Neuronal stem cell (in vitro differentiated cells): ENCODE measurements at regions not wholly inside any gene's neighbourhood (a gene's known extent, or its start where the extent isn't known, plus 50 kb on each side); places are given as distances from the start of the nearest gene placed in this dataset.

Source experiments
- DNase-seq: peaks from one replicate; pipeline ENCODE4 v3.0.0-alpha.2; 2013; ENCODE audit warnings: low spot score
- H2AFZ ChIP-seq: one replicate; pipeline ENCODE4 v1.6.1; 2013; ENCODE audit warnings: mild to moderate bottlenecking, low read length, inconsistent platforms
- H2AK5ac ChIP-seq: 2 replicates; pipeline ENCODE4 v1.6.1; 2013; ENCODE audit warnings: low read depth, mild to moderate bottlenecking, inconsistent platforms, low read length, moderate library complexity, mixed read lengths
- H2BK120ac ChIP-seq: 2 replicates; pipeline ENCODE4 v1.6.1; 2013; ENCODE audit warnings: low read depth, mild to moderate bottlenecking, inconsistent platforms, low read length, moderate library complexity, mixed read lengths
- H2BK12ac ChIP-seq: one replicate; pipeline ENCODE4 v1.6.1; 2013; ENCODE audit warnings: low read length, inconsistent platforms
- H2BK15ac ChIP-seq: 2 replicates; pipeline ENCODE4 v1.6.1; 2013; ENCODE audit warnings: mild to moderate bottlenecking, low read length, inconsistent platforms, mixed read lengths
- H2BK5ac ChIP-seq: one replicate; pipeline ENCODE4 v1.6.1; 2013; ENCODE audit warnings: inconsistent platforms, mild to moderate bottlenecking, low read length, moderate library complexity
- H3K14ac ChIP-seq: one replicate; pipeline ENCODE4 v1.6.1; 2013; ENCODE audit warnings: low read length, inconsistent platforms
- H3K18ac ChIP-seq: 2 replicates; pipeline ENCODE4 v1.6.1; 2013; ENCODE audit warnings: low read length, inconsistent platforms
- H3K23ac ChIP-seq: 2 replicates; pipeline ENCODE4 v1.6.1; 2013; ENCODE audit warnings: low read depth, mild to moderate bottlenecking, mixed read lengths, low read length, inconsistent platforms; ENCODE audit not compliant: poor library complexity
- H3K27ac ChIP-seq: replicated peaks from 3 replicates; pipeline ENCODE4 v1.5.1; 2013; ENCODE audit warnings: low read length, inconsistent platforms
- H3K27me3 ChIP-seq, 3 experiments: 2 replicates each; pipeline ENCODE4 v1.6.1; 2013; ENCODE audit warnings: low read length in 3 of 3, mild to moderate bottlenecking in 2 of 3, inconsistent platforms in 1 of 3, low read depth in 1 of 3, mixed read lengths in 1 of 3, moderate library complexity in 1 of 3; ENCODE audit not compliant: control insufficient read depth in 3 of 3, insufficient read depth in 3 of 3
- H3K36me3 ChIP-seq, 2 donors: replicated peaks in 1 of 2; 2 replicates each; pipeline ENCODE4 v1.6.1; 2013; ENCODE audit warnings: low read length in 2 of 2; ENCODE audit not compliant: control insufficient read depth in 2 of 2, insufficient read depth in 2 of 2
- H3K4ac ChIP-seq: 2 replicates; pipeline ENCODE4 v1.6.1; 2013; ENCODE audit warnings: inconsistent platforms, mild to moderate bottlenecking, low read length, moderate library complexity
- H3K4me1 ChIP-seq, 2 donors: 1 replicate in 1 of 2; 2 replicates in 1 of 2; pipeline ENCODE4 v1.6.1; 2013; ENCODE audit warnings: low read length in 2 of 2, low read depth in 1 of 2; ENCODE audit not compliant: control insufficient read depth in 2 of 2, insufficient read depth in 1 of 2
- H3K4me2 ChIP-seq: one replicate; pipeline ENCODE4 v1.6.1; 2013; ENCODE audit warnings: mild to moderate bottlenecking, low read length, inconsistent platforms; ENCODE audit not compliant: insufficient read depth, poor library complexity, severe bottlenecking
- H3K4me3 ChIP-seq, 2 donors: 2 replicates each; pipeline ENCODE4 v1.5.1; 2013; ENCODE audit warnings: low read length in 2 of 2, mild to moderate bottlenecking in 2 of 2, inconsistent platforms in 1 of 2, moderate library complexity in 1 of 2
- H3K79me1 ChIP-seq: one replicate; pipeline ENCODE4 v1.6.1; 2013; ENCODE audit warnings: low read depth, mild to moderate bottlenecking, inconsistent platforms, low read length, moderate library complexity
- H3K9ac ChIP-seq: one replicate; pipeline ENCODE4 v1.6.1; 2013; ENCODE audit warnings: mild to moderate bottlenecking, low read depth, low read length, inconsistent platforms; ENCODE audit not compliant: poor library complexity
- H3K9me3 ChIP-seq, 2 donors: replicated peaks in 1 of 2; 2 replicates each; pipeline versions ENCODE3 to v1.6.1; 2013; ENCODE audit warnings: low read length in 2 of 2, mild to moderate bottlenecking in 2 of 2, inconsistent platforms in 1 of 2, low read depth in 1 of 2, mixed read lengths in 1 of 2, moderate library complexity in 1 of 2; ENCODE audit not compliant: control insufficient read depth in 2 of 2, insufficient read depth in 1 of 2
- H4K8ac ChIP-seq: one replicate; pipeline ENCODE4 v1.6.1; 2013; ENCODE audit warnings: low read depth, mild to moderate bottlenecking, inconsistent platforms, low read length, moderate library complexity
- H4K91ac ChIP-seq: one replicate; pipeline ENCODE4 v1.6.1; 2013; ENCODE audit warnings: low read length, low read depth, mild to moderate bottlenecking, inconsistent platforms; ENCODE audit not compliant: poor library complexity
- WGBS, 2 donors: extraction: QIAGEN DNeasy Blood & Tissue Kit; methylation state at CpG; one replicate each; pipeline ENCODE4 v1.1.7; 2013; ENCODE audit warnings: missing lambda C conversion rate in 2 of 2, mixed read lengths in 1 of 2; ENCODE audit not compliant: insufficient read length in 2 of 2, insufficient replicate concordance in 1 of 2; ENCODE audit errors: extremely low coverage in 2 of 2; 5-methylcytosine and 5-hydroxymethylcytosine counted together

DNA sequence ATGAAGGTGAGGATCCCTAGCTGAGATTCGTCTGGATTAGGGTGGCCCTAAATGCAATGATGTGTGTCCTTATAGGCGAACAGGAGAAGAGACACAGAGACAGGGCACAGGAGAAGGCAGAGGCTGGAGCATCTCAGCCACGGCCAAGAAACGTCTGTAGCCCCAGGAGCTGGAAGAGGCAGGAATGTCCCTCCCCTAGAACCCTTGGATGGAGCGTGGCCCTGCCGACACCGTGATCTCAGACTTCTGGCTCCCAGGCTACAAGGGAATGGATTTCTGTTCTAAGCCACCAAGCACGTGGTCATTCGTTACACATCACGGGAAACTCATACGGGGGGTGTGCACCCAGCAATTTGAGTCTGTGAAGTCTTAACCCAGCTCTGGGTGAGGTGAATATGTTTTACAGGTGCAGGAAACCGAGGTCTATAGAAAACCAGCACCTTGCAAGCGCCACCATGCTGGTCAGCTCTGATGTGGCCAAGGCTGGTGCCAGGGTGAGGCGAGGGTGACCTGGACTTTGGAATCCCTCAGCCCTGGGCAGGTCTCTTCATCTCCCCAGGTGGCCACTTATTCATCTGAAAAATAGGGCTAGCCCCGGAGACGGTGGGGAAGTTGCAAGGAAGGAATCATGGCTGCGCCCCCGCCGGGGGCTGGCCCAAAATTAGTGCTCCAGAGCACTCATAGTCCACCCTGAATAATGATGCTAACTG is 89.5 kb upstream of the FGF3 start:
- Histone ChIP-seq H3K9ac (no peak overlapping the region), H3K4me3 (no peak overlapping the region), H2BK15ac (no peak overlapping the region), H2BK120ac (no peak overlapping the region), H2AFZ (no peak overlapping the region), H3K4me1 (no peaks in the 10 kb centered on the region), H3K23ac (no peak overlapping the region), H3K27me3 (peaks cover 0 to 3% (median 0%) of the 10 kb centered on the region in 3 experiments), H4K8ac (no peak overlapping the region), H3K79me1 (no peaks in the 10 kb centered on the region), H3K4ac (no peak overlapping the region), H4K91ac (no peak overlapping the region), H3K9me3 (no peaks in the 10 kb centered on the region), H2AK5ac (no peak overlapping the region), H2BK5ac (no peak overlapping the region), H3K14ac (no peak overlapping the region), H3K18ac (no peak overlapping the region), H3K27ac (no peak overlapping the region), H2BK12ac (no peak overlapping the region), H3K4me2 (no peak overlapping the region), H3K36me3 (no peaks in the 10 kb centered on the region)
- DNase-seq: no peak
- WGBS, 2 donors: no CpG with 5 or more reads among the region's 19 CpGs

DNA sequence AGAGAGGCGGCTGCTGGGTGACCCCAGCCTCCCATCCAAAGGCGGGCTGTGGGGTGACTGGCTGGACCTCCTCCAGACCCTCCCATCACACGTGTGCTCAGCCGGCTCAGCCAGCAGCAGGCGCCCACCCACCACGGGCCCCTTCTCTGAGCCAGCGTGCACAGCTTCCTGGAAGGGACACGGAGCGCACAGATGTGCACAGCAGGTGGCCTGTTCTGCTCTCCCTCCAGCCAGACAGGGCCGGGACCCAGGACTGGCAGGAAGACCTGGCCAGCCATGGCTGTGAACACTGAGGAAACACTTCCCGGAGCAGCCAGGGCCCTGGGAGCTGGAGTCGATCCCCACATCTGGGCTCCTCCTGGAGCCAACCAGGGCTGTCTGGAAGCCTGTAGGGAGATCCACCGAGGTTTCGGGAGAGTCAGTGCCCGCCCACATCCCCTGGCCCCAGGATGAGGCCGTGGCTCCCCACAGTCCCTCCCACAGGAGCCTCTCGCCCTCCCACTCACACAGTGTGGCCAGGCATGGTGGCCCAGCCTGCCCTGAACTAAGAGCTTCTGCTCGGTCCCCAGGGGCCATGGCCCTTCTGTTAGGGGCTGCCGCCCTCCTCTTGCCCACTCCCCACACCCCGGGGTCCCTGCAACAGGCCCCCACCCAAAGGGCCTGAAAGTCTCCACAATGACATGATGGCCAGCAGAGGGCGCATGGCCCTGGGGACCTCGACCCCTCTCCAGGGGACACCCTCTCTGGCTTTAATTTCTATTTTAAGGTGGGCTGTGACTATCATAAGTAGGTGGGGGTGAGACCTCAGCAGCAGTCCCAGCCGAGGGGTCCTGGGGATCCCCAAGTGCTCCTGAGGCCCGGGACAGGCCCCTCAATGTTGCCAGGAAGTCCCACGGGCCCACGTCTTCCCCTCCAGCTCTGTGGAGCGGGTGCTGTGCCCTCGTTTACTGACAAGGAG is 90.6 kb upstream of the FGF3 start:
- peak overlapping the region; percentile 60 for H2BK12ac ChIP-seq
- H3K4me2 ChIP-seq: no peak overlapping the region
- no CpG with 5 or more reads among the region's 28 CpGs for WGBS, 2 donors
- H2AFZ ChIP-seq: peak overlapping the region; percentile 22
- H4K91ac ChIP-seq: no peak overlapping the region
- no peaks in the 10 kb centered on the region for H3K79me1 ChIP-seq
- no peak overlapping the region for H4K8ac ChIP-seq
- peak overlapping the region; percentile 47 for H3K14ac ChIP-seq
- no peak overlapping the region for H3K9ac ChIP-seq
- no peak overlapping the region for H3K4ac ChIP-seq
- peak overlapping the region; percentile 32 for H2BK5ac ChIP-seq
- H3K27ac ChIP-seq: no peak overlapping the region
- H3K4me1 ChIP-seq: no peaks in the 10 kb centered on the region
- H3K27me3 ChIP-seq: peaks cover 0 to 3% (median 0%) of the 10 kb centered on the region in 3 experiments
- H2BK120ac ChIP-seq: no peak overlapping the region
- peak overlapping the region; percentile 82 for H3K23ac ChIP-seq
- H2BK15ac ChIP-seq: peak overlapping the region; percentile 49
- DNase-seq: no peak
- peak overlapping the region; percentile 90 for H3K18ac ChIP-seq
- peak overlapping the region; percentile 97 for H2AK5ac ChIP-seq
- H3K4me3 ChIP-seq: no peak overlapping the region
- no peaks in the 10 kb centered on the region for H3K9me3 ChIP-seq
- H3K36me3 ChIP-seq: no peaks in the 10 kb centered on the region

DNA sequence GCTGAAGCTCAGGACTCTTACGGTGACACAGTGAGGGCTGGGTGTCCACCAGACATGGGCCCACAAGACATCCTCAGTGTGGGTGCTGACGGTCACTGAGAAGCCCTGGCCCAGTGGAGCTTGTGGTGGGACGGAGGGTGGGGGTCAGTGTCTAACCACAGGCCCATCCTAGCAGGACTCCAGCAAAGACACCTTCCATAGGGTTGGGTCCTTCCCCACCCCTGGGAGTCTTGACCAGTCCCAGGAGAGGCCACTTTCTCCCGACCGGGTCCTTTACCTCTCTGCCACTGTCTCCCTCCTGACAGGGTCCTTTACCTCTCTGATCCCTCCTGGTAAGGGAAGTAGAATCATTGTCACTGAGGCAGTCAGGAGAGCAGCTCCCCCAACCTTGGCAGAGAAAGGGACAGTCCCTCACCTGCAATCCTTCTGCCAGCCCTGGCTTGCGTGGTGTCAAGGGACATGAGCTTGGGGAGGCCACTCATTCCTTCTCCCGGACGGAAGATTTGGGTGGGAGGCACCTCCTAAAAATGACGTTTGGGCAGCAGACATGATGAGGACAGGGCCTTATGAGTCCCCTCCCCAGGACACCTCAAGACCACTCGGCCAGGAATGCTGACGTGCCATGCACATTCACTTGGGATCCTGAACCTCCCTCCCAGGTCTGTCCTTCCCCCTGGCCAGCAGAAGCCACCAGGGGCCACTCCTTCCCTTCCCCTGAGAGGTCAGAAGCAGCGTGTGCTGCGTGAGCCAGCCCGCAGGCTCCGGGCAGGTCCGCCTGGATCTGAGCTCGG is 91.5 kb upstream of the FGF3 start:
- no peaks in the 10 kb centered on the region for H3K36me3 ChIP-seq
- H3K4me2 ChIP-seq: no peak overlapping the region
- no peaks in the 10 kb centered on the region for H3K4me1 ChIP-seq
- H3K4me3 ChIP-seq: no peak overlapping the region
- no peak overlapping the region for H2AFZ ChIP-seq
- no peaks in the 10 kb centered on the region for H3K9me3 ChIP-seq
- no peak overlapping the region for H3K9ac ChIP-seq
- no peak overlapping the region for H4K8ac ChIP-seq
- H3K27ac ChIP-seq: no peak overlapping the region
- WGBS, 2 donors: no CpG with 5 or more reads among the region's 17 CpGs
- H2BK5ac ChIP-seq: no peak overlapping the region
- no peak overlapping the region for H4K91ac ChIP-seq
- peak overlapping the region; percentile 32 for H2BK15ac ChIP-seq
- no peaks in the 10 kb centered on the region for H3K79me1 ChIP-seq
- peak overlapping the region; percentile 67 for H3K18ac ChIP-seq
- peak overlapping the region; percentile 34 for H2AK5ac ChIP-seq
- no peak overlapping the region for H2BK12ac ChIP-seq
- H3K14ac ChIP-seq: no peak overlapping the region
- H3K27me3 ChIP-seq: peaks cover 0 to 3% (median 0%) of the 10 kb centered on the region in 3 experiments
- H3K23ac ChIP-seq: peak overlapping the region; percentile 11
- no peak overlapping the region for H3K4ac ChIP-seq
- no peak overlapping the region for H2BK120ac ChIP-seq
- DNase-seq: no peak
